ENCODE measurements at regions not wholly inside any gene's neighbourhood (a gene's known extent, or its start where the extent isn't known, plus 50 kb on each side); places are given as distances from the start of the nearest gene placed in this dataset.
"Not testable (repeated sequence)": the region's sequence is repeated elsewhere in the genome, so short reads cannot be mapped to it uniquely, and the experiment has no call there.

DNA sequence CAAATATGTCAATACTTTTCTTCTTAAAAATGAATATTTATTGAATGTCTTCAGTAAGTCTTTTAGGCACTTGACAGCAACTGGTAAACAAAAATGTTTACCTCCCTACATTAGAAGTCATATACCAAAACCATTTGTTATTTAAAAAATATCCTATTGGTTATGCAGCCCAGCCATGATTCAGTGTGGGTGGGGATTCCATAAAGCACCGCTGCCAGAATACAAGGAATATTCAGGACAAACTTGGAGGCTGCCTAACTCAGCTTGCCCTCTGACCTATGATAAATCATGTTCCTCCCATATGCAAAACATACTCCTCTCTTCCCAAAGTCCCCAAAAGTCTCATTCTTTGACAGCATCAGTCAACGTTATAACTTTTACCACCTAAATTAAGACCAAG lies 486.8 kb upstream of the IRAK1BP1 start:
- Histone ChIP-seq H3K27ac (ENCODE audit: low read depth, low read length) (no peak overlapping the region), H3K79me2 (ENCODE audit: control insufficient read depth, insufficient read depth, low read length, unreplicated experiment) (no peaks in the 10 kb centered on the region)

GRCh38 chr6:78383968-78384367 lies 483.4 kb upstream of the IRAK1BP1 start:
- no peaks in the 10 kb centered on the region for H3K27me3 ChIP-seq (ENCODE audit: insufficient read depth, low read length)
- H3K4me3 ChIP-seq (ENCODE audit: low read depth, low read length) = no peak overlapping the region
- no peak overlapping the region for H3K27ac ChIP-seq (ENCODE audit: low read depth, low read length)
- H3K36me3 ChIP-seq (ENCODE audit: insufficient read depth, low read length) = no peaks in the 10 kb centered on the region
- H2AFZ ChIP-seq (ENCODE audit: low read length, unreplicated experiment) = no peak overlapping the region
- H3K79me2 ChIP-seq (ENCODE audit: control insufficient read depth, insufficient read depth, low read length, unreplicated experiment) = no peaks in the 10 kb centered on the region
- no peaks in the 10 kb centered on the region for H3K4me1 ChIP-seq (ENCODE audit: control insufficient read depth, insufficient read depth, low read length, unreplicated experiment)

More for the DNA sequence above, 486.8 kb upstream of the IRAK1BP1 start:
- H3K4me1 ChIP-seq (ENCODE audit: control insufficient read depth, insufficient read depth, low read length, unreplicated experiment) = no peaks in the 10 kb centered on the region
- no peak overlapping the region for H3K4me3 ChIP-seq (ENCODE audit: low read depth, low read length)
- no peak overlapping the region for H2AFZ ChIP-seq (ENCODE audit: low read length, unreplicated experiment)
- H3K27me3 ChIP-seq (ENCODE audit: insufficient read depth, low read length) = no peaks in the 10 kb centered on the region
- H3K36me3 ChIP-seq (ENCODE audit: insufficient read depth, low read length) = no peaks in the 10 kb centered on the region

DNA sequence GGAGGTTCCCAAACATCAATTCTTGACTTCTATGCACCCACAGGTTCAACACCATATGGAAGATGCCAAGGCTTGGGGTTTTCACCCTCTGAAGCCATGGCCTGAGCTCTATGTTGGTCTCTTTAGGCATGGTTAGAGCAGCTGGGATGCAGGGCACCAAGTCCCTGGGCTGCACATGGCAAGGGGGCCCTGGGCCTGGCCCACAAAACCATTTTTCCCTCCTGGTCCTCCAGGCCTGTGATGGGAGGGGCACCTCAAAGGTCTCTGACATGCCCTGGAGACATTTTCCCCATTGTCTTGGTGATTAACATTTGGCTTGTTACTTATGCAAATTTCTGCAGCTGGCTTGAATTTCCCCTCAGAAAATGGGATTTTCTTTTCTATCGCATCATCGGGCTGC lies 480.5 kb upstream of the IRAK1BP1 start:
- H3K4me1 ChIP-seq (ENCODE audit: control insufficient read depth, insufficient read depth, low read length, unreplicated experiment); H2AFZ ChIP-seq (ENCODE audit: low read length, unreplicated experiment); H3K27me3 ChIP-seq (ENCODE audit: insufficient read depth, low read length); H3K27ac ChIP-seq (ENCODE audit: low read depth, low read length); H3K4me3 ChIP-seq (ENCODE audit: low read depth, low read length); H3K36me3 ChIP-seq (ENCODE audit: insufficient read depth, low read length); H3K79me2 ChIP-seq (ENCODE audit: control insufficient read depth, insufficient read depth, low read length, unreplicated experiment): not testable (repeated sequence)

DNA sequence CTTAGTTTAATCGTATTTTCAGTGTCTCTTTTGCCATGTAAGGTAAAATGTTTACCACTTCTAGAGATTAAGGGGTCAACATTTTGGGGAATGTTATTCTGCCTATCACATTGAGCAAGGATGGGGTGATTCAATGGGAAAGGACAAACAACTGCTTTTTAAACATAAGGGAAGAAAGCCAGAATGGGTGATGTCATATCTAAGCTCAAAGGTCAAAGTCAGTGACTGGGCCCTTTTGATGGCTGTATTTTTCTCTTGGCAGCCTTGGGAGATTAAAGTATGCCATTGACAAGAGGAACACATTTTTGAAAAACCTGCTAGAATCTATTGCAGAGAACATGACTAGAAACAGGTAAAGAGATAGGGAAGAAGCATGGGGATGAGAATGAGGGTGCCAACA lies 477.3 kb upstream of the IRAK1BP1 start:
- Histone ChIP-seq H3K36me3 (ENCODE audit: insufficient read depth, low read length) (no peaks in the 10 kb centered on the region), H3K4me3 (ENCODE audit: low read depth, low read length) (no peak overlapping the region), H3K27me3 (ENCODE audit: insufficient read depth, low read length) (no peaks in the 10 kb centered on the region), H3K27ac (ENCODE audit: low read depth, low read length) (no peak overlapping the region), H3K4me1 (ENCODE audit: control insufficient read depth, insufficient read depth, low read length, unreplicated experiment) (no peaks in the 10 kb centered on the region), H3K79me2 (ENCODE audit: control insufficient read depth, insufficient read depth, low read length, unreplicated experiment) (no peaks in the 10 kb centered on the region), H2AFZ (ENCODE audit: low read length, unreplicated experiment) (no peak overlapping the region)

GRCh38 chr6:78397499-78397898 lies 469.9 kb upstream of the IRAK1BP1 start:
- no peaks in the 10 kb centered on the region for H3K4me1 ChIP-seq (ENCODE audit: control insufficient read depth, insufficient read depth, low read length, unreplicated experiment)
- H3K79me2 ChIP-seq (ENCODE audit: control insufficient read depth, insufficient read depth, low read length, unreplicated experiment) = no peaks in the 10 kb centered on the region
- no peak overlapping the region for H3K27ac ChIP-seq (ENCODE audit: low read depth, low read length)
- no peak overlapping the region for H2AFZ ChIP-seq (ENCODE audit: low read length, unreplicated experiment)
- no peak overlapping the region for H3K4me3 ChIP-seq (ENCODE audit: low read depth, low read length)
- H3K36me3 ChIP-seq (ENCODE audit: insufficient read depth, low read length) = no peaks in the 10 kb centered on the region
- no peaks in the 10 kb centered on the region for H3K27me3 ChIP-seq (ENCODE audit: insufficient read depth, low read length)

- Histone ChIP-seq H2AFZ (ENCODE audit: low read length, unreplicated experiment) (no peak overlapping the region), H3K27me3 (ENCODE audit: insufficient read depth, low read length) (no peaks in the 10 kb centered on the region), H3K27ac (ENCODE audit: low read depth, low read length) (no peak overlapping the region), H3K4me3 (ENCODE audit: low read depth, low read length) (no peak overlapping the region), H3K36me3 (ENCODE audit: insufficient read depth, low read length) (no peaks in the 10 kb centered on the region), H3K4me1 (ENCODE audit: control insufficient read depth, insufficient read depth, low read length, unreplicated experiment) (no peaks in the 10 kb centered on the region), H3K79me2 (ENCODE audit: control insufficient read depth, insufficient read depth, low read length, unreplicated experiment) (no peaks in the 10 kb centered on the region)
Measured at GRCh38 chr6:78398292-78398691, 469.1 kb upstream of the IRAK1BP1 start.

DNA sequence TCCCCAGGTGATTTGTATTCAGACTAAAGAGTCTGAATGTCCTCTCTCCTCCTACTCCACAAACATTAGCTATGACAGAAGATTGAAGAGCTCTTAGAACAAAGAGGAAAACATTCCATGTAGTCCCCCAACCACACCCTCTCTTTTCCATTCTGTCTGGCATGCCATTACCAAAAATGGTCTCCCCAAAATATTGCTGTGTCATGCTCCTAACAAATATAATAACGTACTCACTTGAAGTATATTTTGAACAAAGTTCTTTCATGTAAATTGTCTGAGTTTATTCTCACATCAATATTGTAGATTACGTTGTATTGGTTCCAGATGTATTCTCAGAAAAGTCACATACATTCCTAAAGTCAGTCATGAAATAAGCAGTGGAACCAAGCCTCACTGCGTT lies 467.3 kb upstream of the IRAK1BP1 start:
- H2AFZ ChIP-seq (ENCODE audit: low read length, unreplicated experiment) = no peak overlapping the region
- H3K27me3 ChIP-seq (ENCODE audit: insufficient read depth, low read length) = no peaks in the 10 kb centered on the region

GRCh38 chr6:78427386-78427785 lies 440.0 kb upstream of the IRAK1BP1 start:
- Histone ChIP-seq H3K27ac (ENCODE audit: low read depth, low read length) (no peak overlapping the region), H3K4me1 (ENCODE audit: control insufficient read depth, insufficient read depth, low read length, unreplicated experiment) (no peaks in the 10 kb centered on the region), H3K27me3 (ENCODE audit: insufficient read depth, low read length) (no peaks in the 10 kb centered on the region), H2AFZ (ENCODE audit: low read length, unreplicated experiment) (no peak overlapping the region), H3K36me3 (ENCODE audit: insufficient read depth, low read length) (no peaks in the 10 kb centered on the region), H3K79me2 (ENCODE audit: control insufficient read depth, insufficient read depth, low read length, unreplicated experiment) (no peaks in the 10 kb centered on the region), H3K4me3 (ENCODE audit: low read depth, low read length) (no peak overlapping the region)

More for the DNA sequence above, 467.3 kb upstream of the IRAK1BP1 start:
- H3K4me1 ChIP-seq (ENCODE audit: control insufficient read depth, insufficient read depth, low read length, unreplicated experiment) = no peaks in the 10 kb centered on the region
- no peak overlapping the region for H3K4me3 ChIP-seq (ENCODE audit: low read depth, low read length)
- H3K36me3 ChIP-seq (ENCODE audit: insufficient read depth, low read length) = no peaks in the 10 kb centered on the region
- H3K27ac ChIP-seq (ENCODE audit: low read depth, low read length) = no peak overlapping the region
- no peaks in the 10 kb centered on the region for H3K79me2 ChIP-seq (ENCODE audit: control insufficient read depth, insufficient read depth, low read length, unreplicated experiment)

- Histone ChIP-seq H3K4me3 (ENCODE audit: low read depth, low read length) (no peak overlapping the region), H2AFZ (ENCODE audit: low read length, unreplicated experiment) (no peak overlapping the region), H3K79me2 (ENCODE audit: control insufficient read depth, insufficient read depth, low read length, unreplicated experiment) (no peaks in the 10 kb centered on the region), H3K27me3 (ENCODE audit: insufficient read depth, low read length) (no peaks in the 10 kb centered on the region), H3K4me1 (ENCODE audit: control insufficient read depth, insufficient read depth, low read length, unreplicated experiment) (no peaks in the 10 kb centered on the region), H3K27ac (ENCODE audit: low read depth, low read length) (no peak overlapping the region), H3K36me3 (ENCODE audit: insufficient read depth, low read length) (no peaks in the 10 kb centered on the region)
Measured at GRCh38 chr6:78430521-78430920, 436.8 kb upstream of the IRAK1BP1 start.

DNA sequence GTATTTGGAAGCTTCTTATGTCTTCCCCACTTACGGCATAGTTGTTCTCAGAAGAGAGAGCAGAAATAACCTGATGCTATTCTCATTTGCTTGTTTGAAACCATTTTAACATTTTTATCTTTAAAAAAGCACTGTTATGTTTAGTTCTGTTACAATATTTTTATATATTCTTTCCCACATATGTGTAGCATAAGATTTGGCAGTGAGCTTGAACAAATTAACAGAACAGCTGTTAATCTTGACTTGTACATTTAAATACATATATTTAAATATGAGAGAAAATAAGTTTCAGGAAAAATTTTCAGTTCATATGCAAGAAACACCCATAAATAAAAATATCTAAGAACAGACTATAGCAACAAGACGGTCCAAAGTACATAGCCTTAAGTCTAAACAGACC lies 431.7 kb upstream of the IRAK1BP1 start:
- Histone ChIP-seq H3K27me3 (ENCODE audit: insufficient read depth, low read length) (no peaks in the 10 kb centered on the region), H3K36me3 (ENCODE audit: insufficient read depth, low read length) (no peaks in the 10 kb centered on the region), H3K4me1 (ENCODE audit: control insufficient read depth, insufficient read depth, low read length, unreplicated experiment) (no peaks in the 10 kb centered on the region), H3K79me2 (ENCODE audit: control insufficient read depth, insufficient read depth, low read length, unreplicated experiment) (no peaks in the 10 kb centered on the region), H3K27ac (ENCODE audit: low read depth, low read length) (no peak overlapping the region), H2AFZ (ENCODE audit: low read length, unreplicated experiment) (no peak overlapping the region), H3K4me3 (ENCODE audit: low read depth, low read length) (no peak overlapping the region)

- Histone ChIP-seq H2AFZ (ENCODE audit: low read length, unreplicated experiment) (no peak overlapping the region), H3K79me2 (ENCODE audit: control insufficient read depth, insufficient read depth, low read length, unreplicated experiment) (no peaks in the 10 kb centered on the region), H3K4me3 (ENCODE audit: low read depth, low read length) (no peak overlapping the region), H3K4me1 (ENCODE audit: control insufficient read depth, insufficient read depth, low read length, unreplicated experiment) (no peaks in the 10 kb centered on the region), H3K36me3 (ENCODE audit: insufficient read depth, low read length) (no peaks in the 10 kb centered on the region), H3K27ac (ENCODE audit: low read depth, low read length) (no peak overlapping the region), H3K27me3 (ENCODE audit: insufficient read depth, low read length) (no peaks in the 10 kb centered on the region)
Measured at GRCh38 chr6:78436335-78436734, 431.0 kb upstream of the IRAK1BP1 start.

DNA sequence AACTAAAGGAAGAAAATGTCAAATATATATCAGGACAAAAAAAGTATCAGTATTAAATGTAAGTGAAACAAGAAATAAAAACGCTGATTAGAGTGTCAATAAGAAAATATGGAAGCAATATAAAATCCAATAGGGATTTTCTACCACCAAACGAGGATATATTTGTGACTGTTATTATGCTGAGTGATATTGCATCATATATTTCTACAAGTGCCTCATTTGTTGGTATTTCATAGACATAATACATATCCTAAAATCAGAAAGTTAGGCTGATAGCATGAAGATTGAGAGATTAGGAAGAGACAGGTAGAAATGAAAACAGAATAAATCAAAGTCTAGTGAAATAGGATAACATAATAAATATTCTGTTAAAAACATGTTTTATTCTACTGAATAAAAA lies 429.2 kb upstream of the IRAK1BP1 start:
- no peaks in the 10 kb centered on the region for H3K4me1 ChIP-seq (ENCODE audit: control insufficient read depth, insufficient read depth, low read length, unreplicated experiment)
- H3K79me2 ChIP-seq (ENCODE audit: control insufficient read depth, insufficient read depth, low read length, unreplicated experiment) = no peaks in the 10 kb centered on the region
- H3K4me3 ChIP-seq (ENCODE audit: low read depth, low read length) = no peak overlapping the region
- H3K27ac ChIP-seq (ENCODE audit: low read depth, low read length) = no peak overlapping the region
- no peaks in the 10 kb centered on the region for H3K27me3 ChIP-seq (ENCODE audit: insufficient read depth, low read length)
- no peaks in the 10 kb centered on the region for H3K36me3 ChIP-seq (ENCODE audit: insufficient read depth, low read length)
- H2AFZ ChIP-seq (ENCODE audit: low read length, unreplicated experiment) = no peak overlapping the region
